ENCODE measurements at regions not wholly inside any gene's neighbourhood (a gene's known extent, or its start where the extent isn't known, plus 50 kb on each side); places are given as distances from the start of the nearest gene placed in this dataset.

- FAIRE-seq (no peak), DNase-seq (ENCODE audit: insufficient read length) (no peak)
These were observed 695.1 kb upstream of the GALNTL6 start for GRCh38 chr4:171118091-171118490.

GRCh38 chr4:171117457-171117856 is 695.7 kb upstream of the GALNTL6 start:
- TF ChIP-seq POLR2AphosphoS5 (IDR thresholded peaks at IDR 0.05; ENCODE audit: low read depth, low read length) (no peak), POLR2A (IDR thresholded peaks at IDR 0.05; ENCODE audit: low read depth, low read length) (no peak), TAF1 (IDR thresholded peaks at IDR 0.05; ENCODE audit: borderline replicate concordance, low read depth, low read length) (no peak)
- FAIRE-seq (no peak), DNase-seq (ENCODE audit: insufficient read length) (no peak)

More at GRCh38 chr4:171118091-171118490, 695.1 kb upstream of the GALNTL6 start:
- TF ChIP-seq POLR2AphosphoS5 (IDR thresholded peaks at IDR 0.05; ENCODE audit: low read depth, low read length): no peak
- no peak for TF ChIP-seq TAF1 (IDR thresholded peaks at IDR 0.05; ENCODE audit: borderline replicate concordance, low read depth, low read length)
- no peak for TF ChIP-seq POLR2A (IDR thresholded peaks at IDR 0.05; ENCODE audit: low read depth, low read length)

GRCh38 chr4:171101845-171102244 is 711.4 kb upstream of the GALNTL6 start:
- DNase-seq (ENCODE audit: insufficient read length): no peak
- FAIRE-seq: no peak
- no peak for TF ChIP-seq POLR2A (IDR thresholded peaks at IDR 0.05; ENCODE audit: low read depth, low read length)
- TF ChIP-seq POLR2AphosphoS5 (IDR thresholded peaks at IDR 0.05; ENCODE audit: low read depth, low read length): no peak
- no peak for TF ChIP-seq TAF1 (IDR thresholded peaks at IDR 0.05; ENCODE audit: borderline replicate concordance, low read depth, low read length)

GRCh38 chr4:171087089-171087488 is 726.1 kb upstream of the GALNTL6 start:
- TF ChIP-seq POLR2A (IDR thresholded peaks at IDR 0.05; ENCODE audit: low read depth, low read length): no peak
- no peak for TF ChIP-seq TAF1 (IDR thresholded peaks at IDR 0.05; ENCODE audit: borderline replicate concordance, low read depth, low read length)
- TF ChIP-seq POLR2AphosphoS5 (IDR thresholded peaks at IDR 0.05; ENCODE audit: low read depth, low read length): no peak

GRCh38 chr4:171067422-171067821 is 745.8 kb upstream of the GALNTL6 start:
- FAIRE-seq (no peak), DNase-seq (ENCODE audit: insufficient read length) (no peak)
- TF ChIP-seq POLR2A (IDR thresholded peaks at IDR 0.05; ENCODE audit: low read depth, low read length): no peak
- TF ChIP-seq TAF1 (IDR thresholded peaks at IDR 0.05; ENCODE audit: borderline replicate concordance, low read depth, low read length): no peak
- no peak for TF ChIP-seq POLR2AphosphoS5 (IDR thresholded peaks at IDR 0.05; ENCODE audit: low read depth, low read length)

More at GRCh38 chr4:171087089-171087488, 726.1 kb upstream of the GALNTL6 start:
- DNase-seq (ENCODE audit: insufficient read length) (no peak), FAIRE-seq (no peak)

GRCh38 chr4:171049380-171049779 is 763.8 kb upstream of the GALNTL6 start:
- TF ChIP-seq POLR2A (IDR thresholded peaks at IDR 0.05; ENCODE audit: low read depth, low read length) (no peak), TAF1 (IDR thresholded peaks at IDR 0.05; ENCODE audit: borderline replicate concordance, low read depth, low read length) (no peak), POLR2AphosphoS5 (IDR thresholded peaks at IDR 0.05; ENCODE audit: low read depth, low read length) (no peak)
- FAIRE-seq (no peak), DNase-seq (ENCODE audit: insufficient read length) (no peak)

- no peak for FAIRE-seq
- TF ChIP-seq POLR2A (IDR thresholded peaks at IDR 0.05; ENCODE audit: low read depth, low read length): no peak
- TF ChIP-seq TAF1 (IDR thresholded peaks at IDR 0.05; ENCODE audit: borderline replicate concordance, low read depth, low read length): no peak
- TF ChIP-seq POLR2AphosphoS5 (IDR thresholded peaks at IDR 0.05; ENCODE audit: low read depth, low read length): no peak
These were observed 770.1 kb upstream of the GALNTL6 start for GRCh38 chr4:171042989-171043524.

GRCh38 chr4:171035909-171036308 is 777.3 kb upstream of the GALNTL6 start:
- no peak for FAIRE-seq
- TF ChIP-seq TAF1 (IDR thresholded peaks at IDR 0.05; ENCODE audit: borderline replicate concordance, low read depth, low read length) (no peak), POLR2AphosphoS5 (IDR thresholded peaks at IDR 0.05; ENCODE audit: low read depth, low read length) (no peak), POLR2A (IDR thresholded peaks at IDR 0.05; ENCODE audit: low read depth, low read length) (no peak)
- no peak for DNase-seq (ENCODE audit: insufficient read length)

More at GRCh38 chr4:171042989-171043524, 770.1 kb upstream of the GALNTL6 start:
- no peak for DNase-seq (ENCODE audit: insufficient read length)

- FAIRE-seq: no peak
- DNase-seq (ENCODE audit: insufficient read length): no peak
- TF ChIP-seq TAF1 (IDR thresholded peaks at IDR 0.05; ENCODE audit: borderline replicate concordance, low read depth, low read length) (no peak), POLR2AphosphoS5 (IDR thresholded peaks at IDR 0.05; ENCODE audit: low read depth, low read length) (no peak), POLR2A (IDR thresholded peaks at IDR 0.05; ENCODE audit: low read depth, low read length) (no peak)
These were observed 781.9 kb upstream of the GALNTL6 start for GRCh38 chr4:171031338-171031737.

GRCh38 chr4:171025776-171026175 is 787.4 kb upstream of the GALNTL6 start:
- TF ChIP-seq TAF1 (IDR thresholded peaks at IDR 0.05; ENCODE audit: borderline replicate concordance, low read depth, low read length) (no peak), POLR2AphosphoS5 (IDR thresholded peaks at IDR 0.05; ENCODE audit: low read depth, low read length) (no peak), POLR2A (IDR thresholded peaks at IDR 0.05; ENCODE audit: low read depth, low read length) (no peak)
- no peak for DNase-seq (ENCODE audit: insufficient read length)
- no peak for FAIRE-seq

- DNase-seq (ENCODE audit: insufficient read length) (no peak), FAIRE-seq (no peak)
- TF ChIP-seq POLR2A (IDR thresholded peaks at IDR 0.05; ENCODE audit: low read depth, low read length) (no peak), POLR2AphosphoS5 (IDR thresholded peaks at IDR 0.05; ENCODE audit: low read depth, low read length) (no peak), TAF1 (IDR thresholded peaks at IDR 0.05; ENCODE audit: borderline replicate concordance, low read depth, low read length) (no peak)
These were observed 787.9 kb upstream of the GALNTL6 start for GRCh38 chr4:171025343-171025742.

GRCh38 chr4:171024720-171025303 is 788.4 kb upstream of the GALNTL6 start:
- DNase-seq (ENCODE audit: insufficient read length) (no peak), FAIRE-seq (no peak)
- TF ChIP-seq POLR2AphosphoS5 (IDR thresholded peaks at IDR 0.05; ENCODE audit: low read depth, low read length): no peak
- TF ChIP-seq POLR2A (IDR thresholded peaks at IDR 0.05; ENCODE audit: low read depth, low read length): no peak
- TF ChIP-seq TAF1 (IDR thresholded peaks at IDR 0.05; ENCODE audit: borderline replicate concordance, low read depth, low read length): no peak
